ENCODE measurements at regions not wholly inside any gene's neighbourhood (a gene's known extent, or its start where the extent isn't known, plus 50 kb on each side); places are given as distances from the start of the nearest gene placed in this dataset.

DNA sequence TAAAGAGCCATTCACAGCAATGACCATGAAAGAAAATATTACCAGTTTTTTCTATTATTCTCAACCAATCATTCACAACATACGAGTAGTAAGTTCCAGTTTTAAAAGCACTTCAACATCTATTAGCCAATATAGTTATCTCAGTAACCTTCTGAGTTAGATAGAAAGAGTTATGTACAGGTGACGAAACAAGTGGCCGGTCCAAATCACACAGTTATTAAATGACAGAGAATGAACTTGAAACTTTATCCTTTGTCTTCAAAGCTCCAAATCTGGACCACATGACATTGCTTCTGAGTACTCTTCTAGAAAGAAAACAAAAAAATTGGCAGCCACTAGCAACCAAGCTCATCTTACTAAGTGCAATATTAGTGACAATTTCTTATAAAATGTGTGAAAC lies 393.8 kb downstream of the OMA1 start:
- Histone ChIP-seq H3K79me2 (ENCODE audit: insufficient read depth, low read length) (no peaks in the 10 kb centered on the region), H3K36me3 (replicated peaks in 1 of 2; ENCODE audit: control insufficient read depth in 1 of 2, insufficient read depth in 2 of 2, low read length in 2 of 2) (no peaks in the 10 kb centered on the region), H2AFZ (ENCODE audit: insufficient read depth, low read depth, low read length, poor library complexity, severe bottlenecking) (no peak overlapping the region), H3K9ac (ENCODE audit: insufficient read depth, low read length, poor library complexity, severe bottlenecking) (no peak overlapping the region), H3K4me2 (replicated peaks; ENCODE audit: extremely low read depth, low read length, poor library complexity, severe bottlenecking) (no peak overlapping the region), H3K27me3 (ENCODE audit: control insufficient read depth in 2 of 2, insufficient read depth in 2 of 2, low read length in 2 of 2) (no peaks in the 10 kb centered on the region), H3K4me3 (replicated peaks in 1 of 3; ENCODE audit: low read depth in 2 of 3, low read length in 3 of 3) (no peak overlapping the region), H3K9me3 (replicated peaks in 1 of 2; ENCODE audit: control insufficient read depth in 1 of 2, insufficient read depth in 1 of 2, low read length in 2 of 2) (no peaks in the 10 kb centered on the region), H3K4me1 (ENCODE audit: control insufficient read depth in 1 of 2, insufficient read depth in 2 of 2, low read length in 2 of 2) (no peaks in the 10 kb centered on the region), H3K27ac (ENCODE audit: low read depth in 1 of 2, low read length in 2 of 2) (no peak overlapping the region), H4K20me1 (ENCODE audit: insufficient read depth, low read length) (no peaks in the 10 kb centered on the region)
- TF ChIP-seq, protein P1, sequence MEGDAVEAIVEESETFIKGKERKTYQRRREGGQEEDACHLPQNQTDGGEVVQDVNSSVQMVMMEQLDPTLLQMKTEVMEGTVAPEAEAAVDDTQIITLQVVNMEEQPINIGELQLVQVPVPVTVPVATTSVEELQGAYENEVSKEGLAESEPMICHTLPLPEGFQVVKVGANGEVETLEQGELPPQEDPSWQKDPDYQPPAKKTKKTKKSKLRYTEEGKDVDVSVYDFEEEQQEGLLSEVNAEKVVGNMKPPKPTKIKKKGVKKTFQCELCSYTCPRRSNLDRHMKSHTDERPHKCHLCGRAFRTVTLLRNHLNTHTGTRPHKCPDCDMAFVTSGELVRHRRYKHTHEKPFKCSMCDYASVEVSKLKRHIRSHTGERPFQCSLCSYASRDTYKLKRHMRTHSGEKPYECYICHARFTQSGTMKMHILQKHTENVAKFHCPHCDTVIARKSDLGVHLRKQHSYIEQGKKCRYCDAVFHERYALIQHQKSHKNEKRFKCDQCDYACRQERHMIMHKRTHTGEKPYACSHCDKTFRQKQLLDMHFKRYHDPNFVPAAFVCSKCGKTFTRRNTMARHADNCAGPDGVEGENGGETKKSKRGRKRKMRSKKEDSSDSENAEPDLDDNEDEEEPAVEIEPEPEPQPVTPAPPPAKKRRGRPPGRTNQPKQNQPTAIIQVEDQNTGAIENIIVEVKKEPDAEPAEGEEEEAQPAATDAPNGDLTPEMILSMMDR (IDR thresholded peaks at IDR 0.05), result no peak
- Mint-ChIP-seq H3K27ac (no peak overlapping the region), H3K4me1 (no peaks in the 10 kb centered on the region), H3K9me3 (peaks cover 0 to 4% (median 2%) of the 10 kb centered on the region in 7 donors), H3K27me3 (ENCODE audit: low read depth in 3 of 3) (peaks cover 0 to 2% (median 1%) of the 10 kb centered on the region in 3 donors), H3K36me3 (no peaks in the 10 kb centered on the region), H3K4me3 (no peak overlapping the region)
- no CpG with 5 or more reads among the region's 3 CpGs for WGBS (ENCODE audit: insufficient coverage)
- intact Hi-C loops (cut with micrococcal nuclease), result no loop called here
- no peak for DNase-seq

- no peak for DNase-seq
- Histone ChIP-seq H3K27ac (ENCODE audit: low read depth in 1 of 2, low read length in 2 of 2) (no peak overlapping the region), H3K4me1 (ENCODE audit: control insufficient read depth in 1 of 2, insufficient read depth in 2 of 2, low read length in 2 of 2) (no peaks in the 10 kb centered on the region), H3K9ac (ENCODE audit: insufficient read depth, low read length, poor library complexity, severe bottlenecking) (no peak overlapping the region), H3K36me3 (replicated peaks in 1 of 2; ENCODE audit: control insufficient read depth in 1 of 2, insufficient read depth in 2 of 2, low read length in 2 of 2) (no peaks in the 10 kb centered on the region), H3K4me2 (replicated peaks; ENCODE audit: extremely low read depth, low read length, poor library complexity, severe bottlenecking) (no peak overlapping the region), H3K27me3 (ENCODE audit: control insufficient read depth in 2 of 2, insufficient read depth in 2 of 2, low read length in 2 of 2) (no peaks in the 10 kb centered on the region), H2AFZ (ENCODE audit: insufficient read depth, low read depth, low read length, poor library complexity, severe bottlenecking) (no peak overlapping the region), H4K20me1 (ENCODE audit: insufficient read depth, low read length) (no peaks in the 10 kb centered on the region), H3K4me3 (replicated peaks in 1 of 3; ENCODE audit: low read depth in 2 of 3, low read length in 3 of 3) (no peak overlapping the region), H3K9me3 (replicated peaks in 1 of 2; ENCODE audit: control insufficient read depth in 1 of 2, insufficient read depth in 1 of 2, low read length in 2 of 2) (no peaks in the 10 kb centered on the region), H3K79me2 (ENCODE audit: insufficient read depth, low read length) (no peaks in the 10 kb centered on the region)
- Mint-ChIP-seq H3K27me3 (ENCODE audit: low read depth in 3 of 3) (peaks cover 0 to 2% (median 0%) of the 10 kb centered on the region in 3 donors), H3K9me3 (peaks cover 0 to 7% (median 2%) of the 10 kb centered on the region in 7 donors), H3K27ac (no peak overlapping the region), H3K4me1 (no peaks in the 10 kb centered on the region), H3K36me3 (no peaks in the 10 kb centered on the region), H3K4me3 (no peak overlapping the region)
- TF ChIP-seq, protein P1 (IDR thresholded peaks at IDR 0.05), result no peak
- WGBS (ENCODE audit: insufficient coverage), result 5% methylated on average over 4 of the region's 6 CpGs
- intact Hi-C loops (cut with micrococcal nuclease), result no loop called here
Observed at GRCh38 chr1:58149271-58149812, 397.2 kb downstream of the OMA1 start.
